Stimulated activated CD4-positive, alpha-beta T cell treated with anti-CD3 and anti-CD28 coated beads, Interleukin-12 subunit alpha, Interleukin-12 subunit beta, amount 100 ng/mL, for 48 hours (primary cell): ENCODE measurements at regions not wholly inside any gene's neighbourhood (a gene's known extent, or its start where the extent isn't known, plus 50 kb on each side); places are given as distances from the start of the nearest gene placed in this dataset.

Experiments used
- DNase-seq, 3 donors: peaks; one replicate each; pipeline ENCODE4 v3.0.0-alpha.2; 2020; ENCODE audit warnings: low read depth in 2 of 3, low spot score in 1 of 3

DNA sequence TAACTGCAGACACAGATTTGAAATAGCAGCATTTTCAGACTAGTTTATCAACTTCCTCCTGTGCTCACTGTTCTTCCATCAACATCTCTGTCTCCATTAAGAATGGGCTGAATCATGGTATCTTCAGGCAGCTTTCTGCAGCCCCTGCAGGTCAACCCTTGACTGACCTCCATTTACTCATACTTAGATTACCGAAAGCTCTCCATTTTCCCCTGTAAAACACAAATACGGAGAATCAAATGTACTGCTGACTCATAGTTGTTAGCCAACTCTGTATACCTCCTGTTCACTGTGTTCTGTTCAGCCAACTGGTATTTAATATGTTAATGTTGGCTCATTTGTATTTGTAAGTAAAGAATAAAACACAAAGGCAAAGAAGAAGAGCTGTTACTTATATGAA, 364.0 kb downstream of the CASP12 start:
- DNase-seq, result no peak

GRCh38 chr11:104531894-104532293, 366.4 kb downstream of the CASP12 start:
- no peak for DNase-seq

DNA sequence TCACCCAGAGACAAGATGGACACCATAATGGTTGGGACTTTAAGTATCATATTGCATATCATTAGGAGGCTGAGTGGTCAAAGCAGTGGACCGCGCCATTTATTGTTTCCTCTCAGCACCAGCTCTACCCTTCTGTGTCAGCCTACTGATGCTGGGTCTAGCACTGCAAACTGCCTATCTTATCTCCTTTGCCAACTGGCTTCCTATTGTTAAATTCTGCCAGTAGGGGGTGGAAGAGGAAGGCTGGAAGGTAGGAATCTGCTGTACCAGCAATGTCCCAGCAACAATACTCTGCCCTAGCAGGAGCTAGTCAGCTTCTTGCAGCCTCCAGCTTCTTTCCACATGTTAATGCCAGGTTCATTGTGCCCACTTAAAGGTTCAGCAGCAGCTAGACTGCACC, 367.1 kb upstream of the PDGFD start:
- peak in 1 of 3 donors; percentile 0 for DNase-seq

GRCh38 chr11:104529906-104530305, 366.0 kb upstream of the PDGFD start:
- DNase-seq, result no peak

GRCh38 chr11:104529213-104529612, 365.3 kb upstream of the PDGFD start:
- DNase-seq, result no peak

- no peak for DNase-seq
Observed at GRCh38 chr11:104526006-104526405, 362.1 kb upstream of the PDGFD start.

- no peak for DNase-seq
Observed at GRCh38 chr11:104525416-104525815, 361.5 kb upstream of the PDGFD start.

DNA sequence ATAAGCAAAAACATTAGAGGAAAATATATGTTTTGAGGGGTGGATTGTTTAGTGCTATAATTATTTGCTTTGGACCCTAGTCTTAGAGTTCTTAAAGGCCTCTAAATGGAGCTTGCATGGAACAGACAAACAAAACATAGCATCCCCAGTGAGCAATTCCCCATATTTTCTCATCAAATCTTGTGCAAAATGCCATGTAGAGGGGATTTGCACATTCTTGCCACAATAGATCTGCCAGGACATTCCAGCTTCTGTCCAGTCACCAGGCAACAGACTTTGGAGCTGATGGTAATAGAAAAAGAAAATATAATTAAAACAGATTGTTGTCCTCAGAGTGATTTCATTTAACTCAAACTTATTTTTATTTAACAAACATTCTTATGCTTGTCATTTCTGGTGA, 360.3 kb upstream of the PDGFD start:
- DNase-seq, result no peak

DNA sequence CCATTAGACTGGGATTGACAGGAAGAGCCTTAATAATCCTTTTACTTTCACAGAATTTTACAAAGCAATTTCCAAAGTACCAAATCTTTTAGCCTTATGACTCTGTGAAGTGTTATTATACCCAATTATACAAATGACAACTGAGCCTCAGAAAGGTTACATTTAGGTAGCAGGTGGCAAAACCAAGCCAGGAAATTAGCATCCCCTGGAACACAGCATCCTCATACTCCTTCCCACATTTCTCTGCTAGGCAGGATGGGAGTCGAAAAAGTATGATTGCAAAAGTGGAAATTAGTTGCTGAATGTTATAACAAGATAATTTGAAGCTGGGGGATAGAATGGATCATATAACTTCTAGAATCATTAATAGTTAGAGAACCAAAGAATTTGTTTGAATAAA, 359.7 kb upstream of the PDGFD start:
- no peak for DNase-seq

DNA sequence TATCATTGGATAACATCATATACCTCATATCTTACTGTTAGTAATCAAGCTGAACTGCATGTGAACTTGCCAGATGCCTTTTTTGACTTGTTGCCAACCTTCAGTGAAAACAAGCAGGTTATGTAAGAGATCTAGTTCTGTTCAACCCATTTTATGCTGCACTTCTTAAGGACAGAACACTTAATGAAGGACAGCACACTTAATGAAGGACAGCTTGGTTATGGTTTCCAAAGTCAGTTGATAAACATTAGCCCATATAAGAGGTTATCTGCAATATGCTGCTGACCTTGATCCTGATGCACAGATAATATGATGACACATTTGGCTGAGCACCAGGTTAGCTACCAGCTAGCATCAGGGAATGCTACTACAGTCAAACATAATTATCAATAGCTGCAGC, 358.7 kb upstream of the PDGFD start:
- DNase-seq, result no peak

DNA sequence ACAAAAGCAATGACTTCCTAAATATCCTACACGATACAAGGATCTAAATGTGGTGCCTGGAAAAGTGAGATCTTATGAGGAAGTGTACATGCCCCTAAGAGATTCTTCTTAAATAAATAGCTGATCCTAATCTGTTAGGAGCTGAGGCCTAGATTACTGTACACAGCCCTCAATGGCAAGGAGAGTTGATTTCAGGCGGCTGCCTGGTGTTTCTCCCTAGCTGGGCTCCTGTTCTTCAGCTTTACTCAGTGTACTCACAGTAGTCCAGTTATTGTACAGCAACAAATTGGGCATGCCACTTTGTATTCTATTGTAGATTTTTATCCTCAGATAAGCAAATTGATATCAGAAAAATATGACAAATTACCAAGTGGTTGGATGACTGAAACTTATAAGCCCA, 358.2 kb upstream of the PDGFD start:
- DNase-seq, result no peak

DNA sequence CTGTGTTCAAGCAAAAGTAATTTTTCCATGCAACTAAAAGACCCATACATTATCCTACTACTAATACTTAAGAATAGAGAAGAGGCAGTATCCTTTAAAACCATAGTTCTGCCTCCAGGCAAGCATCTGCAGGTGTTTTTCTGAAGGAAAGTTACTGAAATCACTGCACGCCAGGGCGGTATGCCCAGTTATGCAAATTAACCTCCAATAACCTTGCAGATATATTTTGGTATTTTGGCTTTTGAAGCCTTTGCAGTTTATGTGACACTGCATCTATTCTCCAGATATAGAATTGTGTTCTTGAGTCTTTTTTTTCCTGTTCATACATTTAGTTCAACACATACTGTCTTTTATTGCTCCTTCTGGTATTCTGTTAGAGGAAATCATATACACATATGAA, 346.2 kb upstream of the PDGFD start:
- DNase-seq, result no peak

DNA sequence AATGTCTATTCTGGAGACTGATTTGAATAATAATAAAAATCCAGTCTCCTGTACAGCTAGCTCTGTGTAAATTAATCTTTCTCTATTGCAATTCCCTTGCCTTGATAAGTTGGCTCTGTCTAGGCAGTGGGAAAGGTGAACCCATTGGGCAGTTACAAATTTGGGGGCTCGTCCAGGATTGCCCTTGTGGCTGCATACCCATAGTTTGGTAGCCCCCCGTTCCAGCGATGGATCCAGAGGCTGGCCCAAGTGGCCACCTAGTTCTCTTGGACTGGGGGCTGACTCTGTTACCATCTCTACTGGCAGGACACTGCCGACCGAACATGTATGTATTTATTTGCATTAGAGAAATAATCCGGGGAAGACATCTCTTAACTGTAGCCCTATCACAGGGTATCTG, 326.2 kb upstream of the PDGFD start:
- no peak for DNase-seq

DNA sequence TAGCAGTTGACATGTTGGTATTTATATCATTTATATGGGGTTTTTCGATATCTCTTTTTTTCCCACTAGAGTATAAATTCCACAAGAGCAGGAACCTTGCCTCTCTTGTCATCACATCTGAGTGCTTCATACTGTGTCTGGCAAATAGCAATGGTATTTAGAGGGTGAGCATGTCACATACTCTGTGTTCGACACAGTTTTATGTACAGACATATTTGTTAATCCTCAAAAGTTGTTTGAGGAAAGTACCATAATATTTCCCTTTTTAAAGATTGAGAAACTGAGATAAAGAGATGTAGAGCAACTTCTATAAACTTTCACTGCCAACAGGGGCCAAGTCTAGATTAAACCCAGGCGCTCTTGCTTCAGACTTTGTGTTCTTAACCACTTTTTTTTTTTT, 324.6 kb upstream of the PDGFD start:
- no peak for DNase-seq

- DNase-seq, result no peak
Observed at GRCh38 chr11:104487046-104487806, 323.3 kb upstream of the PDGFD start.

DNA sequence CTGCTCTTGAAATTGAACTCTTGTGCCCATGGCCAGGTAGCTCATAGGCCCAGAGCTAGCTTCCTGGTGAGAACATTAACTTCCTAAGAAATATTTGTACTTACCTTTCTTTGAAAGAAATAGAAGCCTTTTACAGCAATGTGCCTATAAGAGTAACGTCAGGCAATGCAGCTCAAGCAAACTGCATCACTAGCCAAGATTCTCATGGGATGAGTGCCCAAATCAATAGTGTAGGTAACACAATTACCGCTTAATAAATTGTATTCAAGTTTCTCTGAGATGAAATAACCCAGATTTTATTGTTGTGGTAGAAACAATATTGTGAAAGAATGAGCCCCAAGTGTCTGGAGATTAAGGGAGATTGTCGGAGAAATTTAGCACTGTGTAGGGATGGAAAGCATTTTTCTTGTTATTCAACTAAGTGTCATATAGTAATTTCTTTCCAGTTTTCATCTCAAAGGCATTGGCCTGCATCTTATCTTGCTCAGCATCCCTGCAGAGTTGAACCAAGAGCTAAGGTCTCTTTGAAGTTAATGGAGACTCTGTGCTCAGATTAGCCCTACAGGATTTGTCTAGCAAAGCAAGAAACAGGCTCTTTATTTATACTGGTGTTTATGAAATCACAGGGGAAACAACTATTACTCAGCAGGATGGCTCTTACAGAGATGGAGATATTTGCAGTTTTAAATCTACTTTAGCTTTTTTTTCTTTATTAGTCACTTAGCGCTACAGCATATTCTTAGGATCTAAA, 321.0 kb upstream of the PDGFD start:
- DNase-seq, result no peak

- no peak for DNase-seq
Observed at GRCh38 chr11:104476898-104477297, 313.0 kb upstream of the PDGFD start.

- no peak for DNase-seq
Observed at GRCh38 chr11:104476454-104476853, 312.5 kb upstream of the PDGFD start.

DNA sequence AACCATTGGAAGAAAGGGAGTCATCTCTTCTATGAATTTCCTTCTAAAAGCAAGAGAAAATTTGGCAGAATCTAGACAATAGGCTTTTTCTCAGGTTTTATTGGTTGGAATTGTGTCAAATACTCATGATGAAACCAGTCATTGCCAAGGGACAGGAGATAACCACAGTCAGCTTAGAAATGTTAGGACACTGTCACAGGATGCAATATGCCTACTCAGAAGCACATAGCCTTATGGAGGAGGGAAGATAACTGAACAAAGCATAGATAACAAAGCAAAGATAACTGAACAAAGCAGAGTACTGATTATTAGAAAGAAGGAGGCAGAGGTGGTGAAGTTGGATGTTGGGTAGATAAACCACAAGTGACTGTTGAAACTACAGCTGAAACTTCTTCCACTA, 303.5 kb upstream of the PDGFD start:
- no peak for DNase-seq

GRCh38 chr11:104465321-104465720, 301.4 kb upstream of the PDGFD start:
- no peak for DNase-seq

DNA sequence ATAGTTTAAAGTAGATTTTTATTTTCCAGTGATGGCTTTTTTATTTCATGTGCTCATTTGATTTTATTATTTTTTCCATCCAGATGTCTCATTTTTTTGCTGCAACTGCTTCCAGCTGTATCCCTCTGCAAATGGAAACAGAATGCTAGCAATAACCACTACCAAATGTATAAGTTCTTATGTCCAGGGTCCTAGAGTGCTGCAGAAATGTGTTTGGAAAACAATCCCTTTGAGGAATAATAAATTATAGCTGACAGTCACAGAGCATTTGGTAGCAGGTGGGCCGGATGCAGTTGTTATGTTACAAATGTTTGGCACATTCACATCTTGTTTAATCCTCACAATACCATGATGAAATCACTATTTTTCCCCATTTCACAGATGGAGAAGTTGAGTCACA, 300.7 kb upstream of the PDGFD start:
- no peak for DNase-seq

DNA sequence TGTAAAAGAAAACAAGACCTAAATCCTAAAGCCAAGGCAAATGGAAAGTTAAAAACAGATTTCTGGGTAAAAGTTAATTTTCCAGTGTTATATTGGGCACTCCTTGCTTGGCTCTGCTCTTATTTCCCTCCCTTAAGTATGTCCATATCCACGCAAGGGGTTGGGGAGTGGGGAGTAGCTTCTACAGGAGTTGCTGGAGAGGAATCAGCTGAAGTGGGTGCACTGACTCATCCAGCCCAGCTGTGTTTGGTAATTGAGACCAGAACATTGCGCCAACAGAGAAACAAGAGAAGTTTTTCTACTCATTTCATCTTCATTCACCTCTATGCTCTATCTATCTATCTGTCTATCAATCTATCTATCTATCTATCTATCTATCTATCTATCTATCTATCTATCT, 298.4 kb upstream of the PDGFD start:
- DNase-seq, result no peak
